ENCODE measurements at regions not wholly inside any gene's neighbourhood (a gene's known extent, or its start where the extent isn't known, plus 50 kb on each side); places are given as distances from the start of the nearest gene placed in this dataset.

- TF ChIP-seq CTCF (IDR thresholded peaks at IDR 0.05) (no peak), ZFX (IDR thresholded peaks at IDR 0.05; ENCODE audit: borderline replicate concordance) (no peak)
Observed at GRCh38 chr13:62360609-62361008, 945.0 kb upstream of the PCDH20 start.

All from 22Rv1 (cell line).